ENCODE measurements at regions not wholly inside any gene's neighbourhood (a gene's known extent, or its start where the extent isn't known, plus 50 kb on each side); places are given as distances from the start of the nearest gene placed in this dataset.

DNA sequence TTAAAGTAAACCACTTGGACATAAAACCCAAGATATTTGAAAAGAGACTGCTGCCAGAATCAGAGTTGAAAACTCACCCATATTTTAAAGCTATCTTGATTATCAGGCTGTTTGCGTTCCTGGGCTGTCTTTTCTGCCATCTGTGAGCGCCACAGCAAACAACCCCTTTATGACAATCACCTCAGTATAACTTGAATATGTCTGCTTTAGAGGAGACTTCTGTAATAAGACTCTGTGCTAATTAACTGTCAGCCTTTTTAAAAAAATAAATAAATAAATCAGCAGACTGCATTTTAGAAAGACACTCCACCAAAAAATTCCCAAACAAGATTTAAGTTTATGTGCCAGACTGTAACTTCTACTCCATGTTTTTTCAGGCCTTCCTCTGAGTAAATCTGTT is 375.7 kb upstream of the CCNH start:
- TF ChIP-seq, protein P1, sequence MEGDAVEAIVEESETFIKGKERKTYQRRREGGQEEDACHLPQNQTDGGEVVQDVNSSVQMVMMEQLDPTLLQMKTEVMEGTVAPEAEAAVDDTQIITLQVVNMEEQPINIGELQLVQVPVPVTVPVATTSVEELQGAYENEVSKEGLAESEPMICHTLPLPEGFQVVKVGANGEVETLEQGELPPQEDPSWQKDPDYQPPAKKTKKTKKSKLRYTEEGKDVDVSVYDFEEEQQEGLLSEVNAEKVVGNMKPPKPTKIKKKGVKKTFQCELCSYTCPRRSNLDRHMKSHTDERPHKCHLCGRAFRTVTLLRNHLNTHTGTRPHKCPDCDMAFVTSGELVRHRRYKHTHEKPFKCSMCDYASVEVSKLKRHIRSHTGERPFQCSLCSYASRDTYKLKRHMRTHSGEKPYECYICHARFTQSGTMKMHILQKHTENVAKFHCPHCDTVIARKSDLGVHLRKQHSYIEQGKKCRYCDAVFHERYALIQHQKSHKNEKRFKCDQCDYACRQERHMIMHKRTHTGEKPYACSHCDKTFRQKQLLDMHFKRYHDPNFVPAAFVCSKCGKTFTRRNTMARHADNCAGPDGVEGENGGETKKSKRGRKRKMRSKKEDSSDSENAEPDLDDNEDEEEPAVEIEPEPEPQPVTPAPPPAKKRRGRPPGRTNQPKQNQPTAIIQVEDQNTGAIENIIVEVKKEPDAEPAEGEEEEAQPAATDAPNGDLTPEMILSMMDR (IDR thresholded peaks at IDR 0.05; ENCODE audit: poor library complexity, severe bottlenecking) = no peak
- TF ChIP-seq EP300 (conservative IDR thresholded peaks at IDR 0.05; ENCODE audit: poor library complexity, severe bottlenecking) (no peak), RAD21 (conservative IDR thresholded peaks at IDR 0.05) (no peak), TAF1 (IDR thresholded peaks at IDR 0.05; ENCODE audit: low read depth) (no peak), EZH2 (IDR thresholded peaks at IDR 0.05; ENCODE audit: borderline replicate concordance, insufficient read depth, low read length, poor library complexity, severe bottlenecking) (no peak), POLR2AphosphoS5 (IDR thresholded peaks at IDR 0.05) (no peak), REST (IDR thresholded peaks at IDR 0.05; ENCODE audit: borderline replicate concordance) (no peak), SMC3 (conservative IDR thresholded peaks at IDR 0.05; ENCODE audit: poor library complexity) (no peak), MXI1 (conservative IDR thresholded peaks at IDR 0.05; ENCODE audit: poor library complexity, severe bottlenecking) (no peak)

Data from neural cell (in vitro differentiated cells).